GM12892 (cell line): ENCODE measurements at regions not wholly inside any gene's neighbourhood (a gene's known extent, or its start where the extent isn't known, plus 50 kb on each side); places are given as distances from the start of the nearest gene placed in this dataset.

Experiments
- POLR2A ChIP-seq: IDR thresholded peaks from 2 replicates; pipeline ENCODE4 v1.6.1; 2011; ENCODE audit warnings: low read depth, low read length, control low read depth
- POLR2AphosphoS5 ChIP-seq: IDR thresholded peaks from 2 replicates; pipeline ENCODE4 v1.6.1; 2011; ENCODE audit warnings: low read depth, low read length, control low read depth

DNA sequence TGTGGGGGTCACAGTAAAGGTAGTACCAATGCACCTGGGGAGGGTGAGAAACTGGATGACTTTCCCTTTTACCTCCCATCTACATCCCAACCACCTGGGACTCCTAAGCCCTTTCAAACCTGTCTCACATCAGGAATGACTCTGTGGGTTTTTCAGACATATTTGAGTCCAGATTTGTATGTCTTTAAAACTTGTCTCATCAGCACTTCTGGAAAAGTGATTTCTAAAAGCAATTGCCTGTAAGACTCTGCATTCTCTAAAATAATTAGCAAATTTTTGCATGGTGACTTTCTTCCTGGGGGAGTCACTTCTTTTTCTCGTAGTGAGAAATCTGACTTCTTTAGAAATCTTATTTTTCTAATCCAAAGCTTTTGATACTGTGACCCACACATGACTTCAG, 1553.0 kb upstream of the PIK3C3 start:
- TF ChIP-seq POLR2AphosphoS5, result no peak
- TF ChIP-seq POLR2A, result no peak
